DND-41 (cell line): ENCODE measurements at regions not wholly inside any gene's neighbourhood (a gene's known extent, or its start where the extent isn't known, plus 50 kb on each side); places are given as distances from the start of the nearest gene placed in this dataset.

Experiments
- CTCF ChIP-seq: IDR thresholded peaks from 2 replicates; pipeline ENCODE4 v1.5.1; 2012; ENCODE audit warnings: borderline replicate concordance, low read length, moderate library complexity, mild to moderate bottlenecking; ENCODE audit not compliant: poor library complexity, severe bottlenecking; ENCODE audit errors: extremely low read depth
- EZH2 ChIP-seq: IDR thresholded peaks from 3 replicates; pipeline ENCODE4 v1.6.1; 2012; ENCODE audit warnings: borderline replicate concordance, low read depth, mild to moderate bottlenecking, moderate library complexity, low read length, inconsistent platforms; ENCODE audit not compliant: severe bottlenecking

GRCh38 chr18:42429196-42429595 is 474.2 kb downstream of the PIK3C3 start:
- TF ChIP-seq CTCF (no peak), EZH2 (no peak)
